Lower lobe of right lung (tissue), 2 donors: ENCODE measurements at regions not wholly inside any gene's neighbourhood (a gene's known extent, or its start where the extent isn't known, plus 50 kb on each side); places are given as distances from the start of the nearest gene placed in this dataset.
A peak's percentile ranks its signal among the peaks of the same experiment; 100 is the strongest.

Experiments
- ATAC-seq, 2 donors: fragments of 200-7000 bp; cut with Tn5 transposase; one replicate each; pipeline ENCODE4 v1.9.1; 2020 to 2022; ENCODE audit warnings: mild to moderate bottlenecking in 2 of 2, moderate library complexity in 2 of 2
- DNase-seq: peaks from one replicate; pipeline ENCODE4 v3.0.0-alpha.2; 2020
- H3K27ac ChIP-seq: fragments of 200-600 bp; one replicate; pipeline ENCODE4 v1.8.0; 2022
- H3K27me3 ChIP-seq: fragments of 200-600 bp; one replicate; pipeline ENCODE4 v1.8.0; 2022; ENCODE audit warnings: low read depth
- H3K36me3 ChIP-seq: fragments of 200-600 bp; one replicate; pipeline ENCODE4 v1.8.0; 2022; ENCODE audit warnings: mild to moderate bottlenecking
- H3K4me1 ChIP-seq: fragments of 200-600 bp; one replicate; pipeline ENCODE4 v1.8.0; 2022
- H3K4me3 ChIP-seq: fragments of 200-600 bp; one replicate; pipeline ENCODE4 v1.8.0; 2022; ENCODE audit warnings: mild to moderate bottlenecking
- H3K9me3 ChIP-seq: fragments of 200-600 bp; one replicate; pipeline ENCODE4 v1.8.0; 2022
- CTCF ChIP-seq: fragments of 200-600 bp; IDR thresholded peaks from one replicate; pipeline ENCODE4 v1.8.0; 2022; ENCODE audit warnings: antibody characterized with exemption, mild to moderate bottlenecking
- intact Hi-C: fragments of 100-400 bp; cut with DNase I; formaldehyde crosslinking; loops from one replicate; pipeline ENCODE4 v1.11.0; 2022
- donor health status: DM: no; HTN: yes; CAD: no; lungs with severe emphysema.

- no peaks in the 10 kb centered on the region for H3K9me3 ChIP-seq
- DNase-seq (no peak), ATAC-seq (no peak)
- H3K27me3 ChIP-seq = no peaks in the 10 kb centered on the region
- H3K36me3 ChIP-seq = no peaks in the 10 kb centered on the region
- H3K27ac ChIP-seq = no peak overlapping the region
- TF ChIP-seq CTCF = no peak
- intact Hi-C loops = no loop called here
- no peaks in the 10 kb centered on the region for H3K4me1 ChIP-seq
- no peak overlapping the region for H3K4me3 ChIP-seq
Measured at GRCh38 chr12:20120403-20120725, 248.0 kb upstream of the PDE3A start.

GRCh38 chr12:20122274-20122673 is 246.1 kb upstream of the PDE3A start:
- Histone ChIP-seq H3K4me3 (no peak overlapping the region), H3K27me3 (no peaks in the 10 kb centered on the region), H3K36me3 (no peaks in the 10 kb centered on the region), H3K27ac (no peak overlapping the region), H3K9me3 (no peaks in the 10 kb centered on the region), H3K4me1 (no peaks in the 10 kb centered on the region)
- no peak for TF ChIP-seq CTCF
- DNase-seq (no peak), ATAC-seq (no peak)
- intact Hi-C loops = no loop called here

GRCh38 chr12:20123465-20123864 is 244.9 kb upstream of the PDE3A start:
- intact Hi-C loops = no loop called here
- no peaks in the 10 kb centered on the region for H3K36me3 ChIP-seq
- no peak for DNase-seq
- H3K27me3 ChIP-seq = no peaks in the 10 kb centered on the region
- no peaks in the 10 kb centered on the region for H3K9me3 ChIP-seq
- no peak overlapping the region for H3K4me3 ChIP-seq
- H3K27ac ChIP-seq = no peak overlapping the region
- ATAC-seq = peak; percentile 41 to 57
- H3K4me1 ChIP-seq = no peaks in the 10 kb centered on the region
- no peak for TF ChIP-seq CTCF

GRCh38 chr12:20125276-20125798 is 243.0 kb upstream of the PDE3A start:
- no peak for TF ChIP-seq CTCF
- no peak for ATAC-seq

GRCh38 chr12:20126601-20127000 is 241.7 kb upstream of the PDE3A start:
- intact Hi-C loops = no loop called here
- TF ChIP-seq CTCF = no peak
- no peak overlapping the region for H3K4me3 ChIP-seq
- H3K27me3 ChIP-seq = no peaks in the 10 kb centered on the region
- ATAC-seq (no peak), DNase-seq (no peak)
- no peaks in the 10 kb centered on the region for H3K4me1 ChIP-seq
- no peak overlapping the region for H3K27ac ChIP-seq
- H3K36me3 ChIP-seq = no peaks in the 10 kb centered on the region
- H3K9me3 ChIP-seq = no peaks in the 10 kb centered on the region

More at GRCh38 chr12:20125276-20125798, 243.0 kb upstream of the PDE3A start:
- H3K27ac ChIP-seq = no peak overlapping the region
- DNase-seq = no peak
- no peaks in the 10 kb centered on the region for H3K36me3 ChIP-seq
- H3K4me1 ChIP-seq = no peaks in the 10 kb centered on the region
- H3K4me3 ChIP-seq = no peak overlapping the region
- no peaks in the 10 kb centered on the region for H3K9me3 ChIP-seq
- H3K27me3 ChIP-seq = no peaks in the 10 kb centered on the region
- intact Hi-C loops = no loop called here

GRCh38 chr12:20127413-20127812 is 240.9 kb upstream of the PDE3A start:
- Histone ChIP-seq H3K4me3 (no peak overlapping the region), H3K36me3 (no peaks in the 10 kb centered on the region), H3K9me3 (no peaks in the 10 kb centered on the region), H3K4me1 (no peaks in the 10 kb centered on the region), H3K27me3 (no peaks in the 10 kb centered on the region), H3K27ac (no peak overlapping the region)
- no peak for TF ChIP-seq CTCF
- ATAC-seq (no peak), DNase-seq (no peak)
- intact Hi-C loops = no loop called here
